ENCODE measurements at regions not wholly inside any gene's neighbourhood (a gene's known extent, or its start where the extent isn't known, plus 50 kb on each side); places are given as distances from the start of the nearest gene placed in this dataset.

DNA sequence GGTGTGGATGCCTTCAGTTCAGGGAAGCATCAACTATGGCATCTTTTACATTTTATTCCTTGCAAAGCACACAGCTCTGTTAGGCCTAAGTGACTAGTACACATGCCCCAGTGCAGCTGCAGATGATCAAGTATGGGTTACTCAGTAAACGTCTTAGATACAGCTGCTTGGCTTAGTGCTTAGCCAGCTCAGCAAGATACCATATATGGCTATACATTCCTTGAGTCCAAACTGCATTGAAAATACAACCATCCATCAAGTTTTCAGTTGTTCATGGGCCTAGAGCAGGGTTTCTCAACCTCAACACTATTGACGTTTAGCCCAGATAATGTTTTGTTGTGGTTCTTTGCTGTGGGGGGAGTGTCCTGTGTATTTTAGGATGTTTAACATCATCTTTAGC is 769.9 kb downstream of the TSN start:
- no peaks in the 10 kb centered on the region for H3K79me1 ChIP-seq (ENCODE audit: low read depth, low read length)
- no peaks in the 10 kb centered on the region for H3K36me3 ChIP-seq (ENCODE audit: control insufficient read depth in 2 of 4, insufficient read depth in 4 of 4, low read length in 3 of 4)
- H3K27ac ChIP-seq (ENCODE audit: low read depth, low read length), result no peak overlapping the region
- no peak overlapping the region for H3K4me2 ChIP-seq (ENCODE audit: insufficient read depth in 1 of 2, low read depth in 2 of 2, low read length in 2 of 2)
- TF ChIP-seq CBX8 (IDR thresholded peaks at IDR 0.05; ENCODE audit: borderline replicate concordance, low read depth, low read length) (no peak), GTF2F1 (IDR thresholded peaks at IDR 0.05; ENCODE audit: borderline replicate concordance, low read depth, low read length) (no peak), CHD2 (IDR thresholded peaks at IDR 0.05; ENCODE audit: low read length) (no peak), CHD1 (IDR thresholded peaks at IDR 0.05; ENCODE audit: low read depth, low read length) (no peak), SIRT6 (IDR thresholded peaks at IDR 0.05; ENCODE audit: low read length) (no peak), SRF (IDR thresholded peaks at IDR 0.05; ENCODE audit: low read depth, low read length) (no peak), RXRA (IDR thresholded peaks at IDR 0.05; ENCODE audit: insufficient read depth, low read depth, low read length) (no peak), KDM4A (IDR thresholded peaks at IDR 0.05; ENCODE audit: low read depth, low read length, severe bottlenecking) (no peak)
- TF ChIP-seq, protein P1, sequence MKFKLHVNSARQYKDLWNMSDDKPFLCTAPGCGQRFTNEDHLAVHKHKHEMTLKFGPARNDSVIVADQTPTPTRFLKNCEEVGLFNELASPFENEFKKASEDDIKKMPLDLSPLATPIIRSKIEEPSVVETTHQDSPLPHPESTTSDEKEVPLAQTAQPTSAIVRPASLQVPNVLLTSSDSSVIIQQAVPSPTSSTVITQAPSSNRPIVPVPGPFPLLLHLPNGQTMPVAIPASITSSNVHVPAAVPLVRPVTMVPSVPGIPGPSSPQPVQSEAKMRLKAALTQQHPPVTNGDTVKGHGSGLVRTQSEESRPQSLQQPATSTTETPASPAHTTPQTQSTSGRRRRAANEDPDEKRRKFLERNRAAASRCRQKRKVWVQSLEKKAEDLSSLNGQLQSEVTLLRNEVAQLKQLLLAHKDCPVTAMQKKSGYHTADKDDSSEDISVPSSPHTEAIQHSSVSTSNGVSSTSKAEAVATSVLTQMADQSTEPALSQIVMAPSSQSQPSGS (IDR thresholded peaks at IDR 0.05; ENCODE audit: low read length), result no peak
- TF ChIP-seq, protein P2, sequence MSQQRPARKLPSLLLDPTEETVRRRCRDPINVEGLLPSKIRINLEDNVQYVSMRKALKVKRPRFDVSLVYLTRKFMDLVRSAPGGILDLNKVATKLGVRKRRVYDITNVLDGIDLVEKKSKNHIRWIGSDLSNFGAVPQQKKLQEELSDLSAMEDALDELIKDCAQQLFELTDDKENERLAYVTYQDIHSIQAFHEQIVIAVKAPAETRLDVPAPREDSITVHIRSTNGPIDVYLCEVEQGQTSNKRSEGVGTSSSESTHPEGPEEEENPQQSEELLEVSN (IDR thresholded peaks at IDR 0.05), result no peak
- TF ChIP-seq, protein P3, sequence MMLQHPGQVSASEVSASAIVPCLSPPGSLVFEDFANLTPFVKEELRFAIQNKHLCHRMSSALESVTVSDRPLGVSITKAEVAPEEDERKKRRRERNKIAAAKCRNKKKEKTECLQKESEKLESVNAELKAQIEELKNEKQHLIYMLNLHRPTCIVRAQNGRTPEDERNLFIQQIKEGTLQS (IDR thresholded peaks at IDR 0.05; ENCODE audit: insufficient read depth, low read depth, low read length), result no peak
- H3K4me3 ChIP-seq (ENCODE audit: extremely low read depth in 1 of 4, insufficient read depth in 2 of 4, low read depth in 3 of 4, low read length in 4 of 4), result no peak overlapping the region
- no peak overlapping the region for H3K14ac ChIP-seq (ENCODE audit: insufficient read length)
- no peaks in the 10 kb centered on the region for H3K9me3 ChIP-seq (ENCODE audit: insufficient read depth in 2 of 2, low read depth in 1 of 2, low read length in 1 of 2)
- H2BK5ac ChIP-seq (ENCODE audit: low read depth, low read length), result no peak overlapping the region
- ChIA-PET CTCF (ENCODE audit: partially characterized antibody) (interaction anchor here (0.7 kb wide), 1 partner anchor 9 kb away, joined by 3 read pairs; no protein-coding TSS in a partner anchor), POLR2A (ENCODE audit: partially characterized antibody) (no interaction called here)
- H3K27me3 ChIP-seq (replicated peaks in 1 of 4; ENCODE audit: control insufficient read depth in 3 of 4, extremely low read depth in 1 of 4, insufficient read depth in 3 of 4, low read length in 3 of 4), result no peaks in the 10 kb centered on the region
- H3K4me1 ChIP-seq (replicated peaks in 1 of 4; ENCODE audit: control insufficient read depth in 3 of 4, insufficient read depth in 4 of 4, low read length in 3 of 4), result peaks cover 0 to 6% (median 0%) of the 10 kb centered on the region in 4 experiments; a peak in 1 of 7 replicates
- no peak overlapping the region for H2AK5ac ChIP-seq (ENCODE audit: low read depth, low read length)
- H2BK12ac ChIP-seq (ENCODE audit: low read depth, low read length), result no peak overlapping the region
- no peak for DNase-seq (ENCODE audit: low read depth in 1 of 2, low spot score in 2 of 2)
- no peaks in the 10 kb centered on the region for H4K20me1 ChIP-seq (replicated peaks in 1 of 2; ENCODE audit: control insufficient read depth in 1 of 2, insufficient read depth in 2 of 2, low read length in 2 of 2)
- no peak overlapping the region for H3K56ac ChIP-seq (replicated peaks; ENCODE audit: insufficient read length, low read depth, low read length)
- H4K91ac ChIP-seq (replicated peaks; ENCODE audit: insufficient read length, low read length), result no peak overlapping the region
- H2BK15ac ChIP-seq (ENCODE audit: low read length), result no peak overlapping the region
- H3K23me2 ChIP-seq (ENCODE audit: low read depth, low read length), result no peaks in the 10 kb centered on the region; the same call in 1 of the 2 replicates
- H3K18ac ChIP-seq (ENCODE audit: extremely low read depth, low read length), result no peak overlapping the region
- no peak overlapping the region for H2BK120ac ChIP-seq (replicated peaks; ENCODE audit: low read depth, low read length)
- H4K5ac ChIP-seq (ENCODE audit: insufficient read length, low read depth, low read length), result no peak overlapping the region
- H4K8ac ChIP-seq (ENCODE audit: extremely low read depth, insufficient read depth, low read length), result no peak overlapping the region
- H3K23ac ChIP-seq (ENCODE audit: insufficient read length), result no peak overlapping the region
- WGBS, 2 experiments (ENCODE audit: extremely low coverage in 1 of 2, insufficient coverage in 1 of 2, insufficient read length in 1 of 2, insufficient replicate concordance in 2 of 2, low coverage in 1 of 2, low lambda C conversion rate in 2 of 2, missing lambda C conversion rate in 1 of 2), result 83% methylated on average over 2 of the region's 2 CpGs; no CpG with 5 or more reads in 1 of the 2 experiments
- no peak for FAIRE-seq
- H3K79me2 ChIP-seq (ENCODE audit: control insufficient read depth in 1 of 2, insufficient read depth in 2 of 2, low read length in 2 of 2), result no peaks in the 10 kb centered on the region
- H2BK20ac ChIP-seq (ENCODE audit: low read length), result no peak overlapping the region
- H3K9ac ChIP-seq (replicated peaks in 1 of 4; ENCODE audit: extremely low read depth in 1 of 4, low read depth in 3 of 4, low read length in 3 of 4), result no peak overlapping the region
- no peak overlapping the region for H3K4ac ChIP-seq (replicated peaks; ENCODE audit: insufficient read length, low read depth, low read length)
- H2AFZ ChIP-seq (ENCODE audit: low read length), result 0 out of 2 replicates have a peak overlapping the region, but pooled peaks have one; percentile 31
